PC-3 (cell line): ENCODE measurements at regions not wholly inside any gene's neighbourhood (a gene's known extent, or its start where the extent isn't known, plus 50 kb on each side); places are given as distances from the start of the nearest gene placed in this dataset.

Source experiments
- ATAC-seq: fragments of 200-7000 bp; cut with Tn5 transposase; 2 replicates; pipeline ENCODE4 v1.9.1; 2020; ENCODE audit warnings: mild to moderate bottlenecking, moderate library complexity
- BruUV-seq: library from RNA; stranded (reverse); fragments of 400-500 nt; replicated peaks from 2 replicates; lab custom pipeline; 2021; lab: Mats Ljungman, UMichigan
- CTCF ChIA-PET: fragments of 300-600 bp; sonication (Branson Sonifier 250); formaldehyde crosslinking; loops from one replicate; lab custom pipeline; 2022; ENCODE audit warnings: antibody characterized with exemption; lab: Charles Lee
- POLR2A ChIA-PET: fragments of 300-600 bp; sonication (Branson Sonifier 250); formaldehyde crosslinking; loops from one replicate; lab custom pipeline; 2022; ENCODE audit warnings: antibody characterized with exemption; ENCODE audit not compliant: unreplicated experiment; lab: Charles Lee
- DNase-seq: peaks from one replicate; pipeline ENCODE4 v3.0.0-alpha.2; 2015
- H2AFZ ChIP-seq: fragments of 300-600 bp; sonication (generic); 2 replicates; pipeline ENCODE4 v1.6.0; 2016; ENCODE audit warnings: antibody characterized with exemption, low read length
- H3F3A ChIP-seq: fragments of 300-600 bp; sonication (generic); one replicate; pipeline ENCODE4 v1.6.0; 2017; ENCODE audit warnings: antibody characterized with exemption, low read length, control low read depth, mild to moderate bottlenecking; ENCODE audit not compliant: unreplicated experiment
- H3K27ac ChIP-seq: fragments of 300-600 bp; sonication (generic); 2 replicates; pipeline ENCODE4 v1.5.1; 2016; ENCODE audit warnings: mild to moderate bottlenecking, low read length
- H3K27me3 ChIP-seq: fragments of 300-600 bp; sonication (generic); 2 replicates; pipeline ENCODE4 v1.6.1; 2016; ENCODE audit warnings: low read length, mixed read lengths
- H3K36me3 ChIP-seq: fragments of 300-600 bp; sonication (generic); 2 replicates; pipeline ENCODE4 v1.6.1; 2016; ENCODE audit warnings: low read depth, mixed run types, low read length, mixed read lengths
- H3K4me1 ChIP-seq: fragments of 300-600 bp; sonication (generic); 2 replicates; pipeline ENCODE4 v1.5.1; 2016; ENCODE audit warnings: low read length; ENCODE audit not compliant: insufficient read depth
- H3K4me2 ChIP-seq: fragments of 300-600 bp; sonication (generic); 2 replicates; pipeline ENCODE4 v1.6.0; 2016; ENCODE audit warnings: low read length
- H3K4me3 ChIP-seq: fragments of 300-600 bp; sonication (generic); 2 replicates; pipeline ENCODE4 v1.5.1; 2016; ENCODE audit warnings: mild to moderate bottlenecking, low read length, mixed read lengths
- H3K79me2 ChIP-seq: fragments of 300-600 bp; sonication (generic); 2 replicates; pipeline ENCODE4 v1.6.1; 2017; ENCODE audit warnings: low read length, mixed read lengths
- H3K9ac ChIP-seq: fragments of 300-600 bp; sonication (generic); 2 replicates; pipeline ENCODE4 v1.6.0; 2016; ENCODE audit warnings: mild to moderate bottlenecking, low read length
- H3K9me2 ChIP-seq: fragments of 300-600 bp; sonication (generic); replicated peaks from 2 replicates; pipeline ENCODE4 v1.6.1; 2016; ENCODE audit warnings: mixed run types, low read length, mixed read lengths
- H3K9me3 ChIP-seq: fragments of 300-600 bp; sonication (generic); 2 replicates; pipeline ENCODE4 v1.6.1; 2016; ENCODE audit warnings: low read length, mixed read lengths
- H4K20me1 ChIP-seq: fragments of 300-600 bp; sonication (generic); 2 replicates; pipeline ENCODE4 v1.6.1; 2016; ENCODE audit warnings: low read length, mixed read lengths
- CTCF ChIP-seq: fragments of 300-600 bp; sonication (generic); conservative IDR thresholded peaks from 2 replicates; pipeline ENCODE4 v1.5.1; 2017; ENCODE audit warnings: antibody characterized with exemption, low read depth, mild to moderate bottlenecking, low read length
- EZH2 ChIP-seq: fragments of 300-600 bp; sonication (generic); IDR thresholded peaks from one replicate; pipeline ENCODE4 v1.6.1; 2017; ENCODE audit warnings: antibody characterized with exemption, mild to moderate bottlenecking, low read length; ENCODE audit not compliant: unreplicated experiment
- EZH2phosphoT487 ChIP-seq: fragments of 300-600 bp; sonication (generic); IDR thresholded peaks from 2 replicates; pipeline ENCODE4 v1.6.1; 2018; ENCODE audit warnings: mild to moderate bottlenecking, antibody characterized with exemption, low read length, borderline replicate concordance
- intact Hi-C: fragments of 100-400 bp; cut with micrococcal nuclease; formaldehyde crosslinking; loops from 2 replicates; pipeline ENCODE4 v1.9.0; 2023

GRCh38 chr2:7262727-7263126, 345.5 kb downstream of the RNF144A start:
- ATAC-seq = no peak
- no TSS peak for BruUV-seq
- intact Hi-C loops = no loop called here

GRCh38 chr2:7264791-7265190, 347.6 kb downstream of the RNF144A start:
- no peaks in the 10 kb centered on the region for H3K9me3 ChIP-seq
- ChIA-PET CTCF (no interaction called here), POLR2A (no interaction called here)
- H2AFZ ChIP-seq = no peak overlapping the region
- H3F3A ChIP-seq = no peaks in the 10 kb centered on the region
- no TSS peak for BruUV-seq
- no peak overlapping the region for H3K9ac ChIP-seq
- H3K4me2 ChIP-seq = no peak overlapping the region
- no peaks in the 10 kb centered on the region for H3K9me2 ChIP-seq
- ATAC-seq (no peak), DNase-seq (no peak)
- H3K27me3 ChIP-seq = peaks cover 39% of the 10 kb centered on the region
- TF ChIP-seq EZH2 = no peak
- no peak for TF ChIP-seq EZH2phosphoT487
- no peak for TF ChIP-seq CTCF
- H3K27ac ChIP-seq = no peak overlapping the region
- no peaks in the 10 kb centered on the region for H3K79me2 ChIP-seq
- no peaks in the 10 kb centered on the region for H3K4me1 ChIP-seq
- H4K20me1 ChIP-seq = no peaks in the 10 kb centered on the region
- no peaks in the 10 kb centered on the region for H3K36me3 ChIP-seq
- H3K4me3 ChIP-seq = no peak overlapping the region
- intact Hi-C loops = no loop called here

More at GRCh38 chr2:7262727-7263126, 345.5 kb downstream of the RNF144A start:
- Histone ChIP-seq H3K27me3 (peaks cover 39% of the 10 kb centered on the region), H3K27ac (no peak overlapping the region), H3K9me3 (no peaks in the 10 kb centered on the region), H3K79me2 (no peaks in the 10 kb centered on the region), H3K4me3 (no peak overlapping the region), H3F3A (no peaks in the 10 kb centered on the region), H3K36me3 (no peaks in the 10 kb centered on the region), H3K4me1 (no peaks in the 10 kb centered on the region), H4K20me1 (no peaks in the 10 kb centered on the region), H3K9ac (no peak overlapping the region), H3K4me2 (no peak overlapping the region), H3K9me2 (no peaks in the 10 kb centered on the region), H2AFZ (no peak overlapping the region)
- POLR2A ChIA-PET = no interaction called here
- no peak for DNase-seq
- TF ChIP-seq EZH2 = no peak
- no peak for TF ChIP-seq EZH2phosphoT487
- no peak for TF ChIP-seq CTCF
- CTCF ChIA-PET = no interaction called here

GRCh38 chr2:7265286-7265685, 348.1 kb downstream of the RNF144A start:
- CTCF ChIA-PET = no interaction called here
- H3K27me3 ChIP-seq = peaks cover 39% of the 10 kb centered on the region
- H4K20me1 ChIP-seq = no peaks in the 10 kb centered on the region
- ATAC-seq = no peak
- POLR2A ChIA-PET = no interaction called here
- no peak overlapping the region for H3K4me3 ChIP-seq
- intact Hi-C loops = no loop called here
- H2AFZ ChIP-seq = no peak overlapping the region
- H3K36me3 ChIP-seq = no peaks in the 10 kb centered on the region
- H3K9ac ChIP-seq = no peak overlapping the region
- BruUV-seq = no TSS peak
- H3K4me1 ChIP-seq = no peaks in the 10 kb centered on the region
- H3K9me2 ChIP-seq = no peaks in the 10 kb centered on the region
- no peak overlapping the region for H3K4me2 ChIP-seq
- H3F3A ChIP-seq = no peaks in the 10 kb centered on the region
- H3K9me3 ChIP-seq = no peaks in the 10 kb centered on the region
- no peak for DNase-seq
- TF ChIP-seq EZH2phosphoT487 (no peak), CTCF (no peak), EZH2 (no peak)
- no peaks in the 10 kb centered on the region for H3K79me2 ChIP-seq
- no peak overlapping the region for H3K27ac ChIP-seq
